ENCODE measurements at regions not wholly inside any gene's neighbourhood (a gene's known extent, or its start where the extent isn't known, plus 50 kb on each side); places are given as distances from the start of the nearest gene placed in this dataset.

GRCh38 chr9:89720696-89721175 is 115.9 kb downstream of the GADD45G start:
- TF ChIP-seq SUZ12 (IDR thresholded peaks at IDR 0.05; ENCODE audit: extremely low read depth, insufficient read depth, insufficient read length), result no peak
- no peak for TF ChIP-seq YY1 (IDR thresholded peaks at IDR 0.05; ENCODE audit: insufficient read depth, insufficient read length)
- TF ChIP-seq ZNF274 (IDR thresholded peaks at IDR 0.05; ENCODE audit: low read depth, low read length), result no peak
